ENCODE measurements at regions not wholly inside any gene's neighbourhood (a gene's known extent, or its start where the extent isn't known, plus 50 kb on each side); places are given as distances from the start of the nearest gene placed in this dataset.

DNA sequence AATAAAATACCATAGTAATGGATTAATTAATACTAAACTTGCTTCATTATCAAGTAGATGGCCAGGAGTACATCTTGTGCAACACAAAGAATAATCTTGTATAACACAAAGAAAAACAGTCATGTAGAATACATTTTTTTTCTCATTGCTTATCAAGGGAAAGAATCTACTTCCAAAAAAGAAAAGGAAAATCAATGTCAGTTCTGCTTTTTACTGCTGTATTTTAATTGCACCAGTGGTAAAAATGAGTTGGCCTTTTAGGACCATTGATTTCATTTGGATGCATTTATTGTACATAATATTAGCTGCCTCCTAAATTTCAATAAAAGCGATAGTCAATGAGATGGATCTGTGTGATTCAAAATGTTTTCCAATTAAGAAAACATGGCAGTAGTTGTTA lies 96.9 kb upstream of the BTBD3 start:
- no peak for DNase-seq

- no peak for DNase-seq
These were observed 95.2 kb upstream of the BTBD3 start for GRCh38 chr20:11822540-11822794.

DNA sequence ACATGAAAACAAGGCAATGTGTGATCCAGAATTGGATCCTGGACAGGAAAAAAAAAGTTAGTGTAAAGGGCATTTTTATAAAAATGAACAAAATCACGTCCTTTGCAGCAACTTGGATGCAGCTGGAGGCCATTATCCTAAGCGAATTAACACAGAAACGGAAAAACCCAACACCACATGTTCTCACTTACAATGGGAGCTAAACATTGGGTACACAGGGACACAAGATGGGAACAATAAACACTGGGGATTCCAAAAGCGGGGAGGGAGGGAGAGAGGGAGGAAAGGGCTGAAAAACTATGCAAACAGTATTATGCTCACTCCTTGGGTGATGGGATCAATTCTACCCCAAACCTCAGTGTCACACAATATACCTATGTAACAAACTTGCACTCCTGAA lies 91.4 kb upstream of the BTBD3 start:
- DNase-seq: no peak

- DNase-seq: no peak
These were observed 85.3 kb upstream of the BTBD3 start for GRCh38 chr20:11832397-11832796.

GRCh38 chr20:11832851-11833250 lies 84.8 kb upstream of the BTBD3 start:
- DNase-seq: no peak

DNA sequence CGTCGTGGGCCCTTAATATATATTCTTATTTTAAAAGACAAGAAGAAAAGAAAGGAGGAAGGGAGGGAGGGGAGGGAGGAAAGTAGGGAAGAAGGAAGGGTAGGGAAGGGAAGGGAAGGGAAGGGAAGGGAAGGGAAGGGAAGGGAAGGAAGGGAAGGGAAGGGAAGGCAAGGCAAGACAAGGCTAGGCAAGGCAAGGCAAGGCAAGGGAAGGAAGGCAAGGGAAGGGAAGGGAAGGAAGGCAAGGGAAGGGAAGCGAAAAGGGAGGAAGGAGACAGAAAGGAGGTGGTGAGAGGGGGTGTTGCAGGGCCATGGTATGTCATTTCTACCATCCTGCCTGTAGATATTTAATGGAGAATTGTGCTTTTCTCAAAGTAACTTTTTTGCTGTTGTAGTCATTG lies 83.9 kb upstream of the BTBD3 start:
- no peak for DNase-seq

GRCh38 chr20:11838076-11838636 lies 79.5 kb upstream of the BTBD3 start:
- no peak for DNase-seq

- DNase-seq: no peak
These were observed 75.7 kb upstream of the BTBD3 start for GRCh38 chr20:11841972-11842461.

DNA sequence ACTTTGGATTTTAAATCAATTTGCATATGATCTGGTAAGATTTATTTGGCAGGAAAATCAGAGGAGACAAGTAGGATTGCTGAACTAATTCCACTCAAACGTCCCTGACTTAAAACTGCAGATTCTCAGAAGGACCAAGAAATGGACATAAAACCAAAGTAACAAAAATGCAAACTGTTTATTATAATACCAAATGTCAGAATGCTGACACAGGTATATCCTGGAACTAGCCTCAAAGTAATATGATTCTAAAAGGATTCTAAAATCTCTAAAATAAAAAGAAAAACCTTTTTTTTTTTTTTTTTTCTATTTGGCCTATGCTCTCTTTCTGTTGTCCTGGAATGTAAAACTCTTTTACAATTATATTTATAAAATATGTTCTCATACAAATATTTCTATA lies 74.4 kb upstream of the BTBD3 start:
- DNase-seq: no peak

DNA sequence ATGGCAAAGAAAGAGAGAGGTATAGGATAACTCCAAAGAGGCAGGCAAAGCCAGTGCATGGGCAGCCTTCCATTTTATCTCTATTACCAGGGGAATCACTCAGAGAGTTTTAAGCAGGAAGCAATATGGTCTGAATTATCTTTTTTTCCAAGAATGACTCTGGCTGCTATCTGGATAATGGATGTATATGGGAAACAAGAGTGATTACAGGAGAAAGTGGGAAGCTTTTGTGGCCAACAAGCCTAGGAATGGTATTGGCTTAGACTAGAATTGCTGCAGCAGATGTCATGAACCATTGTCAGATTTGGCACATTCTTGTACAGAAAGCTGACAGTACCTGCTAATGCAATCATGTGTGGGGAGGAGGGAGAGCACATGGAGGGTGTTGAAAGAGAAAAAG lies 73.0 kb upstream of the BTBD3 start:
- DNase-seq: no peak

DNA sequence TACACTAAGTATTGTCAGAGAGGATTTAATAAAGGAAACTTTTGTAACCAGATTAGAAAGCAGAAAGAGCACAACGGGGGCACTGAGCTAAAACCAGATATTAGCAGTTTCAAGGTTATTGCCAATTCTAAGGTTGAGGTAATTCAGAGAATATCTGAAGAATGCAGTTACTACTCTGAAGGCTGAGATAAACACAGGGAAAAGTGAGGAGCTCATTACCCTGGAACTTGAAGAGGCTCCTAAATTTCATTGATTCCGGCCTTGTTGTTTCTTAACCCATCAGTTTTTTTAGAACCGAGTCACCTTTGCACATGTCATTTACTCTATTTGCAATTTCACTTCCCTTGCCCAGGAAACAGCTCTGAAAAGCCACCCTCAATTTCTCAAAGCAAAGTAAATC lies 72.4 kb upstream of the BTBD3 start:
- DNase-seq: no peak

GRCh38 chr20:11846131-11846530 lies 71.6 kb upstream of the BTBD3 start:
- DNase-seq: no peak

DNA sequence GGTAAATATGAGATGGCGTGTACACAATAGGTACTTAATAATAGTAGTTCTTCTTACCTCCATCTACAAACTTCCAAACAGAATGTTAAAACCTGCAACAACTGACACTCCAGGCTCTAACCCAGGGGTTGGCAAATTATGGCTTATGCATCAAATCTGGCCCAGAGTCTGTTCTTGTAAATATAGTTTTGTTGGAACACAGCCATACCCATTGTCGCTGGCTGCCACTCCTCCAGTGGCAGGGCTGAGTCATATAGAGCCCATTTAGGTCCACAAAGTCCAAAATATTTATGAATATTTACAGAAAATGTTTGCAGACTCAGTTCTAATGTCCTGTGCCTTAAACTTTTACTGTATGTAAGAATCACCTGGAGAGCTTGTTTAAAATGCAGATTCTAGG lies 69.9 kb upstream of the BTBD3 start:
- DNase-seq: no peak

GRCh38 chr20:11849270-11849915 lies 68.3 kb upstream of the BTBD3 start:
- no peak for DNase-seq

- DNase-seq: no peak
These were observed 67.6 kb upstream of the BTBD3 start for GRCh38 chr20:11849976-11850670.

- no peak for DNase-seq
These were observed 66.8 kb upstream of the BTBD3 start for GRCh38 chr20:11850901-11851300.

- no peak for DNase-seq
These were observed 66.0 kb upstream of the BTBD3 start for GRCh38 chr20:11851646-11852045.

- no peak for DNase-seq
These were observed 65.5 kb upstream of the BTBD3 start for GRCh38 chr20:11852189-11852588.

GRCh38 chr20:11852811-11853210 lies 64.9 kb upstream of the BTBD3 start:
- DNase-seq: no peak

- no peak for DNase-seq
These were observed 64.3 kb upstream of the BTBD3 start for GRCh38 chr20:11853359-11853758.

GRCh38 chr20:11861479-11861878 lies 56.2 kb upstream of the BTBD3 start:
- DNase-seq: no peak

DNA sequence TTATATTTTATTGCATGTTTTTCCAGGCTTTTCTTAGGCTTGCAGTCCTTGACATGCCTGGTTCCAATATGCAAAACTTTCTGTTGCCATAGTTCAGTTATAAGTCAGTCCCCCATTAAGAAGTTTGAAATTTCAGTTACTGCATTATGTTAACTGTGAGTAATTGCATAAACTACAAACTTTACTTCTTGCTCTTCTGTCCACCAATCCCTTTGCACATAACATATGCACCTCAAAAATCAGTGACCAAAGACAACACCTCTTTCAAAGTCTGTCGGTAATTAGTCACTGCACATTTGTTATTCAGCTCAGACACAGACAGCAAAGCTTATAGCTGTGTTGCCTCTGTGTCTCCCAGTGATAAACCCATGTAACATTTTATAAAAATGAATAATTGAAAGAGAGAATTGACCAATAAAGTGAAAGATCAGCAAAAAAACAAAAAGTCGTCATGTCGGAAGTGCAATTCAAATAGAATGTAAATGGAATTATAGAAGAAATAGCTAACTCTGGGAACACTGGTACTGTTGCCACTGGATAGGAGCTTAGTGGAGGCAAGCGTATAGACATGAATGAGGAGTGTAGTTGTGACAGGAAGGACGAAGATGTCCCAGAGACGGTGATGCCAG lies 50.3 kb upstream of the BTBD3 start:
- no peak for DNase-seq
